ENCODE measurements at regions not wholly inside any gene's neighbourhood (a gene's known extent, or its start where the extent isn't known, plus 50 kb on each side); places are given as distances from the start of the nearest gene placed in this dataset.

GRCh38 chr6:27584326-27584725, 111.4 kb upstream of the ZNF184 start:
- H3K27me3 ChIP-seq, result peaks cover 92% of the 10 kb centered on the region
- H3K9me3 ChIP-seq, result peaks cover 0 to 11% (median 0%) of the 10 kb centered on the region in 3 donors
- TF ChIP-seq CTCF (IDR thresholded peaks at IDR 0.05) (no peak), EP300 (IDR thresholded peaks at IDR 0.05) (no peak), POLR2AphosphoS5 (IDR thresholded peaks at IDR 0.05) (no peak), POLR2A (IDR thresholded peaks at IDR 0.05) (no peak)
- H3K4me1 ChIP-seq, result no peaks in the 10 kb centered on the region
- no peak for ATAC-seq
- H3K27ac ChIP-seq, result no peak overlapping the region
- no peaks in the 10 kb centered on the region for H3K36me3 ChIP-seq
- 75 to 80% methylated on average over 1 to 4 of the region's 4 CpGs for WGBS, 2 donors (ENCODE audit: low coverage in 1 of 2)
- H3K4me3 ChIP-seq, result no peak overlapping the region

- TF ChIP-seq CTCF (IDR thresholded peaks at IDR 0.05) (no peak), POLR2AphosphoS5 (IDR thresholded peaks at IDR 0.05) (no peak), POLR2A (IDR thresholded peaks at IDR 0.05) (no peak), EP300 (IDR thresholded peaks at IDR 0.05) (no peak)
- 1 to 11% methylated on average over 12 to 29 of the region's 32 CpGs for WGBS, 2 donors (ENCODE audit: low coverage in 1 of 2)
- Histone ChIP-seq H3K27ac (no peak overlapping the region), H3K36me3 (no peaks in the 10 kb centered on the region), H3K27me3 (peaks cover 86% of the 10 kb centered on the region), H3K4me3 (no peak overlapping the region), H3K4me1 (no peaks in the 10 kb centered on the region), H3K9me3 (peaks cover 0 to 11% (median 0%) of the 10 kb centered on the region in 3 donors)
- ATAC-seq, result no peak
These were observed 110.2 kb upstream of the ZNF184 start for GRCh38 chr6:27582928-27583725.

- Histone ChIP-seq H3K4me3 (no peak overlapping the region), H3K27me3 (peaks cover 68% of the 10 kb centered on the region), H3K4me1 (no peaks in the 10 kb centered on the region), H3K9me3 (peaks cover 0 to 11% (median 0%) of the 10 kb centered on the region in 3 donors), H3K27ac (no peak overlapping the region), H3K36me3 (no peaks in the 10 kb centered on the region)
- TF ChIP-seq EP300 (IDR thresholded peaks at IDR 0.05) (no peak), CTCF (IDR thresholded peaks at IDR 0.05) (no peak), POLR2A (IDR thresholded peaks at IDR 0.05) (no peak), POLR2AphosphoS5 (IDR thresholded peaks at IDR 0.05) (no peak)
- ATAC-seq, result no peak
- 75 to 80% methylated on average over 1 of the region's 2 CpGs for WGBS, 2 donors (ENCODE audit: low coverage in 1 of 2)
These were observed 107.1 kb upstream of the ZNF184 start for GRCh38 chr6:27579973-27580372.

GRCh38 chr6:27577922-27578321, 105.0 kb upstream of the ZNF184 start:
- WGBS, 2 donors (ENCODE audit: low coverage in 1 of 2), result 69% methylated on average over 1 of the region's 1 CpG; no CpG with 5 or more reads in 1 of the 2 donors
- H3K4me1 ChIP-seq, result no peaks in the 10 kb centered on the region
- peaks cover 59% of the 10 kb centered on the region for H3K27me3 ChIP-seq
- no peak overlapping the region for H3K27ac ChIP-seq
- TF ChIP-seq EP300 (IDR thresholded peaks at IDR 0.05) (no peak), POLR2A (IDR thresholded peaks at IDR 0.05) (no peak), POLR2AphosphoS5 (IDR thresholded peaks at IDR 0.05) (no peak), CTCF (IDR thresholded peaks at IDR 0.05) (no peak)
- H3K9me3 ChIP-seq, result peaks cover 0 to 8% (median 0%) of the 10 kb centered on the region in 3 donors
- no peak overlapping the region for H3K4me3 ChIP-seq
- H3K36me3 ChIP-seq, result no peaks in the 10 kb centered on the region
- ATAC-seq, result no peak

All from gastroesophageal sphincter (tissue), 4 donors.